ENCODE measurements at regions not wholly inside any gene's neighbourhood (a gene's known extent, or its start where the extent isn't known, plus 50 kb on each side); places are given as distances from the start of the nearest gene placed in this dataset.

GRCh38 chr12:62194031-62194430 is 66.2 kb upstream of the USP15 start:
- TF ChIP-seq CTCF (conservative IDR thresholded peaks at IDR 0.05) (no peak), ZFX (IDR thresholded peaks at IDR 0.05) (no peak)
